MCF 10A (cell line): ENCODE measurements at regions not wholly inside any gene's neighbourhood (a gene's known extent, or its start where the extent isn't known, plus 50 kb on each side); places are given as distances from the start of the nearest gene placed in this dataset.

Source experiments
- BruUV-seq: library from RNA; stranded (reverse); fragments of 400-500 nt; replicated peaks from 2 replicates; lab custom pipeline; 2021; lab: Mats Ljungman, UMichigan
- CTCF ChIA-PET: fragments of 300-600 bp; sonication (Branson Sonifier 250); formaldehyde crosslinking; extraction: SDS; loops from one replicate; lab custom pipeline; 2021; ENCODE audit warnings: antibody characterized with exemption, inconsistent platforms; lab: Yijun Ruan, JAX
- POLR2A ChIA-PET: fragments of 300-600, 350-650 bp; sonication (Branson Sonifier 250); formaldehyde crosslinking; extraction: SDS; loops from one replicate; lab custom pipeline; 2020; ENCODE audit warnings: antibody characterized with exemption, inconsistent platforms; lab: Yijun Ruan, JAX
- DNase-seq: peaks from one replicate; pipeline ENCODE4 v3.0.0-alpha.2; 2018; ENCODE audit not compliant: unreplicated experiment
- H3K27ac Mint-ChIP-seq: one replicate; pipeline ENCODE4 v1.8.0; 2022; ENCODE audit warnings: mild to moderate bottlenecking, low read depth, mixed read lengths; ENCODE audit not compliant: unreplicated experiment
- H3K27me3 Mint-ChIP-seq: one replicate; pipeline ENCODE4 v1.8.0; 2022; ENCODE audit warnings: mixed read lengths; ENCODE audit not compliant: insufficient read depth, unreplicated experiment
- H3K36me3 Mint-ChIP-seq: one replicate; pipeline ENCODE4 v1.8.0; 2022; ENCODE audit warnings: mild to moderate bottlenecking, moderate library complexity, mixed read lengths; ENCODE audit not compliant: insufficient read depth, unreplicated experiment
- H3K4me1 Mint-ChIP-seq: one replicate; pipeline ENCODE4 v1.8.0; 2022; ENCODE audit warnings: mixed read lengths; ENCODE audit not compliant: insufficient read depth, unreplicated experiment
- H3K4me3 Mint-ChIP-seq: one replicate; pipeline ENCODE4 v1.8.0; 2022; ENCODE audit warnings: mild to moderate bottlenecking, moderate library complexity, mixed read lengths; ENCODE audit not compliant: unreplicated experiment
- H3K9me3 Mint-ChIP-seq: one replicate; pipeline ENCODE4 v1.8.0; 2022; ENCODE audit warnings: mixed read lengths; ENCODE audit not compliant: unreplicated experiment
- intact Hi-C: fragments of 100-400 bp; cut with micrococcal nuclease; formaldehyde crosslinking; loops from 2 replicates; pipeline ENCODE4 v1.14.1; 2022
- TF ChIP-seq, protein P1 (sequence below): fragments of 200-600 bp; IDR thresholded peaks from one replicate; pipeline ENCODE4 v1.8.0; 2022; ENCODE audit warnings: antibody characterized with exemption, mild to moderate bottlenecking; ENCODE audit not compliant: unreplicated experiment

DNA sequence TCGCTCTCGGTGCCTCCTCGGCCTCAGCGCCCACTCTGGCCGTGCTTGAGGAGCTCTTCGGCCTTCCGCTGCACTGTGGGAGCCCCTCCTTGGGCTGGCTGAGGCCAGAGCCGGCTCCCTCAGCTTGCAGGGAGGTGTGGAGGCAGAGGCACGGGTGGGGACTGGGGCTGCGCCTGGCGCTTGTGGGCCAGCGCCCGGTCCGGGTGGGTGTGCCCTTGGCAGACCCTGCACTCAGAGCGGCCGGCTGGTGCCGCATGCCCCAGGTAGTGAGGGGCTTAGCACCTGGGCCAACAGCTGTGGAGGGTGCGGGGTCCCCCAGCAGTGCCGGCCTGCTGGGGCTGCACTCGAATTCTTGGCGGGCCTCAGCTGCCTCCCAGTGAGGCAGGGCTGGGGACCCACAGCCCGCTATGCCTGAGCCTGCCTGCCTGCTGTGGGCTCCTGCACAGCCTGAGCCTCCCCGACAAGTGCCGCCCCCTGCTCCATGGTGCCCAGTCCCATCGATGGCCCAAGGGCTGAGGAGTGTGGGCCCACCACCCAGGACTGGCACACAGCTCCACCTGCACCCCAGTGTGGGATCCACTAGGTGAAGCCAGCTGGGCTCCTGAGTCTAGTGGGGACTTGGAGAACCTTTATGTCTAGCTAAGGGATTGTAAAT, 2085.2 kb upstream of the ACO1 start:
- Mint-ChIP-seq H3K36me3 (no peaks in the 10 kb centered on the region), H3K9me3 (no peaks in the 10 kb centered on the region), H3K27me3 (no peaks in the 10 kb centered on the region), H3K27ac (no peak overlapping the region), H3K4me3 (no peak overlapping the region), H3K4me1 (no peaks in the 10 kb centered on the region)
- DNase-seq = no peak
- CTCF ChIA-PET = no interaction called here
- intact Hi-C loops = no loop called here
- TF ChIP-seq, protein P1, sequence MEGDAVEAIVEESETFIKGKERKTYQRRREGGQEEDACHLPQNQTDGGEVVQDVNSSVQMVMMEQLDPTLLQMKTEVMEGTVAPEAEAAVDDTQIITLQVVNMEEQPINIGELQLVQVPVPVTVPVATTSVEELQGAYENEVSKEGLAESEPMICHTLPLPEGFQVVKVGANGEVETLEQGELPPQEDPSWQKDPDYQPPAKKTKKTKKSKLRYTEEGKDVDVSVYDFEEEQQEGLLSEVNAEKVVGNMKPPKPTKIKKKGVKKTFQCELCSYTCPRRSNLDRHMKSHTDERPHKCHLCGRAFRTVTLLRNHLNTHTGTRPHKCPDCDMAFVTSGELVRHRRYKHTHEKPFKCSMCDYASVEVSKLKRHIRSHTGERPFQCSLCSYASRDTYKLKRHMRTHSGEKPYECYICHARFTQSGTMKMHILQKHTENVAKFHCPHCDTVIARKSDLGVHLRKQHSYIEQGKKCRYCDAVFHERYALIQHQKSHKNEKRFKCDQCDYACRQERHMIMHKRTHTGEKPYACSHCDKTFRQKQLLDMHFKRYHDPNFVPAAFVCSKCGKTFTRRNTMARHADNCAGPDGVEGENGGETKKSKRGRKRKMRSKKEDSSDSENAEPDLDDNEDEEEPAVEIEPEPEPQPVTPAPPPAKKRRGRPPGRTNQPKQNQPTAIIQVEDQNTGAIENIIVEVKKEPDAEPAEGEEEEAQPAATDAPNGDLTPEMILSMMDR = no peak
- BruUV-seq = no TSS peak
- POLR2A ChIA-PET = no interaction called here

DNA sequence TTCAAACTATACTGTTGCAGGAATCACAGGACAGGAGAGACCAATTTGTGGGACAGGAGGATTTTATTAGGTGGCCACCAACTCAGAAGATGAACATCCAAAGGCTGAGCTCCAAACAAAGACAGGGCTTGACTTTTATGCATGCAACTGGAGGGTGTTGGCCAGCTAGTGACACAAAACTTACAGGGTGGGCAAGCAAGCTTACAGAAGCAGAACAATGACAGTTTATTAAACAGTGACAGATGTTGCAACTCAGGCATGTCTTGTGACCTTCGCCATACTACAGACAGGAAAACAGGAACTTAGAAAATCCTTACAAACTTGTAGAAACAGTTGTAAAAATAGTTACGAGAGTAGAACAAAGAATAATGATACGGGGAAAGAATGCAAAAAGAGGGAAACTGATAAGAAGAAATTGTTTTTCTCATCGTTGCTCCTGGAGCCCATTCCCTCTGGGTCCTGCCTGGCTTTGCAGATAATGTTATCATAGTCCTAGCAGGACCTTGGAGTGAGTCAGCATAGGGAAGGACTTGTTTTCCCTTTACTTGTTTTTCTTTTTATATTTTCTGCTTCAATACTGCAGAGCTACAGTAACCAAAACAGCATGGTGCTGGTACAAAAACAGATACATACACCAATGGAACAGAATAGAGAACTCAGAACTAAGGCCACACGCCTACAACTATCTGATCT, 2083.0 kb upstream of the ACO1 start:
- ChIA-PET CTCF (interaction anchor here (0.6 kb wide), 1 partner anchor 390 kb away, joined by 6 read pairs; no protein-coding TSS in a partner anchor), POLR2A (no interaction called here)
- Mint-ChIP-seq H3K36me3 (no peaks in the 10 kb centered on the region), H3K4me1 (no peaks in the 10 kb centered on the region), H3K9me3 (no peaks in the 10 kb centered on the region), H3K27me3 (no peaks in the 10 kb centered on the region), H3K27ac (no peak overlapping the region), H3K4me3 (no peak overlapping the region)
- BruUV-seq = no TSS peak
- TF ChIP-seq, protein P1 = no peak
- no peak for DNase-seq
- intact Hi-C loops = no loop called here

DNA sequence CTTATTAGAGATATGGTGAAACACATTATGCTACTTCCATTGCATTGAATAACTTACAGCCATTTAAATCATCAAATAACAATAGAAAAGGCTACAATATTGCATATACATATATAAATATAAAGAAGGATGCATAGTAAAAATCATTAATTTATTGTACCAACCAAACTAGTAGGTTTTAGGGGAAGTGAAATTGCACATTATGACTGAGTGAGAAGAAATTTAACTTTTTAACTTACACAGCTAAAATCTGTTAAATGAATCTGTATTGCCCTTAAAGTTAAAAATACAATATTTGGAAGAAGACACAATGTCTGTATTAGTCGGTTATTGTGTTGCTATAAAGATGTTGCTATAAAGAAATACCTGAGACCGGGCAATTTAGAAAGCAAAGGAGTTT, 2073.7 kb upstream of the ACO1 start:
- no peaks in the 10 kb centered on the region for H3K36me3 Mint-ChIP-seq
- H3K27me3 Mint-ChIP-seq = no peaks in the 10 kb centered on the region
- POLR2A ChIA-PET = no interaction called here
- TF ChIP-seq, protein P1 = no peak
- CTCF ChIA-PET = interaction anchor here (0.7 kb wide), 1 partner anchor 122 kb away, joined by 3 read pairs; no protein-coding TSS in a partner anchor
- intact Hi-C loops = no loop called here
- no TSS peak for BruUV-seq
- no peak overlapping the region for H3K27ac Mint-ChIP-seq
- H3K9me3 Mint-ChIP-seq = peaks cover 2% of the 10 kb centered on the region
- no peak overlapping the region for H3K4me3 Mint-ChIP-seq
- H3K4me1 Mint-ChIP-seq = no peaks in the 10 kb centered on the region
- DNase-seq = no peak

- DNase-seq = no peak
- H3K27me3 Mint-ChIP-seq = peaks cover 47% of the 10 kb centered on the region
- H3K4me1 Mint-ChIP-seq = no peaks in the 10 kb centered on the region
- no peak overlapping the region for H3K4me3 Mint-ChIP-seq
- H3K36me3 Mint-ChIP-seq = no peaks in the 10 kb centered on the region
- BruUV-seq = no TSS peak
- no peaks in the 10 kb centered on the region for H3K9me3 Mint-ChIP-seq
- CTCF ChIA-PET = no interaction called here
- TF ChIP-seq, protein P1 = no peak
- intact Hi-C loops = no loop called here
- POLR2A ChIA-PET = interaction anchor here (0.7 kb wide), 1 partner anchor 17 kb away, joined by 3 read pairs; no protein-coding TSS in a partner anchor
- H3K27ac Mint-ChIP-seq = no peak overlapping the region
These were observed 2055.0 kb upstream of the ACO1 start for GRCh38 chr9:30329431-30329830.
